ENCODE measurements at regions not wholly inside any gene's neighbourhood (a gene's known extent, or its start where the extent isn't known, plus 50 kb on each side); places are given as distances from the start of the nearest gene placed in this dataset.

- DNase-seq: no peak
- Mint-ChIP-seq H3K4me3 (no peak overlapping the region), H3K27me3 (ENCODE audit: low read depth, poor library complexity) (peaks cover 16% of the 10 kb centered on the region), H3K9me3 (no peaks in the 10 kb centered on the region), H3K36me3 (ENCODE audit: low read depth) (no peaks in the 10 kb centered on the region), H3K4me1 (peaks cover 25% of the 10 kb centered on the region), H3K27ac (no peak overlapping the region)
- no peak for TF ChIP-seq CTCF (IDR thresholded peaks at IDR 0.05)
Observed at GRCh38 chr1:55329808-55330432, 114.8 kb upstream of the USP24 start.

GRCh38 chr1:55329091-55329490 is 113.9 kb upstream of the USP24 start:
- H3K4me3 Mint-ChIP-seq: no peak overlapping the region
- no peaks in the 10 kb centered on the region for H3K36me3 Mint-ChIP-seq (ENCODE audit: low read depth)
- no peaks in the 10 kb centered on the region for H3K9me3 Mint-ChIP-seq
- no peak for TF ChIP-seq CTCF (IDR thresholded peaks at IDR 0.05)
- H3K27me3 Mint-ChIP-seq (ENCODE audit: low read depth, poor library complexity): peaks cover 16% of the 10 kb centered on the region
- peaks cover 25% of the 10 kb centered on the region for H3K4me1 Mint-ChIP-seq
- no peak for DNase-seq
- no peak overlapping the region for H3K27ac Mint-ChIP-seq

GRCh38 chr1:55326496-55327243 is 111.5 kb upstream of the USP24 start:
- Mint-ChIP-seq H3K27me3 (ENCODE audit: low read depth, poor library complexity) (peaks cover 10% of the 10 kb centered on the region), H3K27ac (no peak overlapping the region), H3K36me3 (ENCODE audit: low read depth) (no peaks in the 10 kb centered on the region), H3K4me3 (no peak overlapping the region), H3K4me1 (peaks cover 18% of the 10 kb centered on the region), H3K9me3 (no peaks in the 10 kb centered on the region)
- no peak for TF ChIP-seq CTCF (IDR thresholded peaks at IDR 0.05)
- no peak for DNase-seq

GRCh38 chr1:55323760-55324159 is 108.6 kb upstream of the USP24 start:
- no peak for TF ChIP-seq CTCF (IDR thresholded peaks at IDR 0.05)
- no peak overlapping the region for H3K27ac Mint-ChIP-seq
- H3K27me3 Mint-ChIP-seq (ENCODE audit: low read depth, poor library complexity): peaks cover 10% of the 10 kb centered on the region
- H3K36me3 Mint-ChIP-seq (ENCODE audit: low read depth): no peaks in the 10 kb centered on the region
- no peak overlapping the region for H3K4me3 Mint-ChIP-seq
- no peaks in the 10 kb centered on the region for H3K9me3 Mint-ChIP-seq
- DNase-seq: no peak
- H3K4me1 Mint-ChIP-seq: peaks cover 15% of the 10 kb centered on the region

GRCh38 chr1:55322842-55323241 is 107.7 kb upstream of the USP24 start:
- H3K27ac Mint-ChIP-seq: no peak overlapping the region
- H3K4me1 Mint-ChIP-seq: peaks cover 7% of the 10 kb centered on the region
- no peaks in the 10 kb centered on the region for H3K9me3 Mint-ChIP-seq
- no peak overlapping the region for H3K4me3 Mint-ChIP-seq
- DNase-seq: no peak
- no peaks in the 10 kb centered on the region for H3K36me3 Mint-ChIP-seq (ENCODE audit: low read depth)
- peaks cover 7% of the 10 kb centered on the region for H3K27me3 Mint-ChIP-seq (ENCODE audit: low read depth, poor library complexity)
- TF ChIP-seq CTCF (IDR thresholded peaks at IDR 0.05): no peak

GRCh38 chr1:55321942-55322341 is 106.8 kb upstream of the USP24 start:
- no peak for TF ChIP-seq CTCF (IDR thresholded peaks at IDR 0.05)

More at GRCh38 chr1:55321942-55322341, 106.8 kb upstream of the USP24 start:
- no peak overlapping the region for H3K27ac Mint-ChIP-seq
- H3K9me3 Mint-ChIP-seq: no peaks in the 10 kb centered on the region
- no peak for DNase-seq
- no peaks in the 10 kb centered on the region for H3K36me3 Mint-ChIP-seq (ENCODE audit: low read depth)
- peaks cover 7% of the 10 kb centered on the region for H3K27me3 Mint-ChIP-seq (ENCODE audit: low read depth, poor library complexity)
- H3K4me1 Mint-ChIP-seq: peaks cover 7% of the 10 kb centered on the region
- H3K4me3 Mint-ChIP-seq: no peak overlapping the region

Measured in nephron progenitor cell (in vitro differentiated cells).